ENCODE measurements at regions not wholly inside any gene's neighbourhood (a gene's known extent, or its start where the extent isn't known, plus 50 kb on each side); places are given as distances from the start of the nearest gene placed in this dataset.

DNA sequence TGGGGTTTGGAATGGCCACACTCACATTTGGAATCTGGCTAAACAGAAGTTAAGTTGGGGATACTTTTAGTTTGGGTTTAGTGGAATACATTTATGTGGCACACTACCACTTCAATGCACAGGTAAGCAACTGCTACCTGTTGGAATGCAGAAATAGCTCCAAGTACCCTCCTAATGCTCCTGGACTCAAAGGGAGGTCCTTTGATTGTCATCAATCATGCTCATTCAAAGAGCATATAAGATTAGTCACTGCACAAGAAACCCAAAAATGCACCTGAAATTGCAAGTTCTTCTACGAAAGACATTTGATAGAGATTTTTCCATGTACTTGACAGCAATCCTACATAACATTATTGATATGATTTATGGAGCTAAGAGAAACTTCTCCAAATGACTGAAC, 247.7 kb downstream of the ANKRD50 start:
- TF ChIP-seq GATA1 (IDR thresholded peaks at IDR 0.05; ENCODE audit: low read depth, low read length) = no peak
- no peak for TF ChIP-seq POLR2A (IDR thresholded peaks at IDR 0.05; ENCODE audit: low read length)
- no peak for DNase-seq

DNA sequence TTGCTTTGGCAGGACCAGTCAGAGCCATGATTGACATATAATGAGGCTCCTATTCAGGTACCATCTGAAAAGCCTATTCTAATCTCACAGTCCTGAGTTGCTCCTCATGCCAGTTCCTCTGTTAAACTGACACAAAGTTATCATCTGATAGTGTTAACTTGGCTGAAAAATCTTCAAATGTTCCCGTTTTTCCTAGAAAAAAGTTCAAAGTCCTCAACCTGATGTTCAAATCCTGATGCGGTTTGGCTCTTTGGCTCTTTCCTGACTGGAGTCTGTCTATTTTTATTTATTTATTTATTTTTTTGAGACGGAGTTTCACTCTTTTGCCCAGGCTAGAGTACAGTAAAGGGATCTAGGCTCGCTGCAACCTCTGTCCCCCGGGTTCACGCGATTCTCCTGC, 244.2 kb downstream of the ANKRD50 start:
- DNase-seq = no peak
- TF ChIP-seq GATA1 (IDR thresholded peaks at IDR 0.05; ENCODE audit: low read depth, low read length) (no peak), POLR2A (IDR thresholded peaks at IDR 0.05; ENCODE audit: low read length) (no peak)

DNA sequence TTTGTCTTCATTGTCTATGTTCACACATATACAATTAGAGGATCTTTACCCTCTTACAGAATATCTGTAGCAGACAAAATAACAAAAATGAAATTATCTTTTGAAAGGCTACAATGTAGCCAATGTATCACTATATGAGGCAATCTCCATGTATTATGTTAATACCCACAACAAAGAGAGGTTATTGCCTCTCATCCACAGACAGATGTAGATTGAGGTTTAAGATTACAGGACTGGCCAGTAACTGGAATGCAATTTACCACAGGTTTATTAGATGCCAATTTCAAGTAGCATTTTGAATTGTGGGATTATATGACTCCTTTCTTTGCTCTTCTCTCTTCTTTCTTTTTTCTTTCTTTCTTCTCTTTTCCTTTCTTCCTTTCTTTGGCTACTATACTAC, 242.6 kb downstream of the ANKRD50 start:
- TF ChIP-seq GATA1 (IDR thresholded peaks at IDR 0.05; ENCODE audit: low read depth, low read length) (no peak), POLR2A (IDR thresholded peaks at IDR 0.05; ENCODE audit: low read length) (no peak)
- no peak for DNase-seq

DNA sequence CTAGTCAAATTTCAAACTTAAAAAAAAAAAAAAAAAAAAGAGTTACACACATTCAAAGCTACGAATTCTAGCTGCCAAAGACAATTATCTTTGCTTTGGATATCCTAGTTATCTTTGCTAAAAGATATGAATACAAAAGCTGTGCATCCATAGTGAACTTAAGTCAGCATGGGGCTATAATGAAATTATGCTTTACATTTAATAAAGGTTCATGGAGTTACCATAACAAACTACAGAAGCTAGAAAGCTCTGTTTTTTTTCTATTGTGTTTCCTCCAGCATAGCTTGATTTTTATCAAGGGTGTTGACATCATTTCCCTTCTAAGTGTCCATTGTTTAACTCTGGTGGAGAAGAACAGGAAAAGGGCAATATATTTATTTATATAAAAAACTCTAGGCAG, 234.1 kb downstream of the ANKRD50 start:
- TF ChIP-seq GATA1 (IDR thresholded peaks at IDR 0.05; ENCODE audit: low read depth, low read length) (no peak), POLR2A (IDR thresholded peaks at IDR 0.05; ENCODE audit: low read length) (no peak)
- DNase-seq = no peak

DNA sequence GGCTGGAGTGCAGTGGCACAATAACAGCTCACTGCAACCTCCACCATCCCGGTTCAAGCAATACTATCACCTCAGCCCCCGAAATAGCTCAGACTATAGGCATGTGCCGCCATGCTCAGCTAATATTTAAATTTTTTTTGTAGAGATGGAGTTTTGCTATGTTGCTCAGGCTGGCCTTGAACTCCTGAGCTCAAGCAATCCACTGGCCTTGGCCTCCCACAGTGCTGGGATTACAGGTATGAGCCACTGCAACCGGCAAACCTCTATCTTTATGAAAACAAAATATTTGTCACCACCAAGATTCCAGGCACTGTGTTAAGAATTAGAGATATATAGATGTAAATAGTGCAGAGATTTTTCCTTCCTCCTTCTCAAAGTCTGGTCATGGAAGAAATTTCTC, 232.5 kb downstream of the ANKRD50 start:
- TF ChIP-seq POLR2A (IDR thresholded peaks at IDR 0.05; ENCODE audit: low read length) (no peak), GATA1 (IDR thresholded peaks at IDR 0.05; ENCODE audit: low read depth, low read length) (no peak)
- DNase-seq = no peak

- DNase-seq = no peak
- no peak for TF ChIP-seq GATA1 (IDR thresholded peaks at IDR 0.05; ENCODE audit: low read depth, low read length)
- TF ChIP-seq POLR2A (IDR thresholded peaks at IDR 0.05; ENCODE audit: low read length) = no peak
Measured at GRCh38 chr4:124481123-124481522, 231.4 kb downstream of the ANKRD50 start.

- TF ChIP-seq GATA1 (IDR thresholded peaks at IDR 0.05; ENCODE audit: low read depth, low read length) (no peak), POLR2A (IDR thresholded peaks at IDR 0.05; ENCODE audit: low read length) (no peak)
- DNase-seq = peak in 1 of 2 experiments; percentile 12
Measured at GRCh38 chr4:124483048-124483906, 229.3 kb downstream of the ANKRD50 start.

DNA sequence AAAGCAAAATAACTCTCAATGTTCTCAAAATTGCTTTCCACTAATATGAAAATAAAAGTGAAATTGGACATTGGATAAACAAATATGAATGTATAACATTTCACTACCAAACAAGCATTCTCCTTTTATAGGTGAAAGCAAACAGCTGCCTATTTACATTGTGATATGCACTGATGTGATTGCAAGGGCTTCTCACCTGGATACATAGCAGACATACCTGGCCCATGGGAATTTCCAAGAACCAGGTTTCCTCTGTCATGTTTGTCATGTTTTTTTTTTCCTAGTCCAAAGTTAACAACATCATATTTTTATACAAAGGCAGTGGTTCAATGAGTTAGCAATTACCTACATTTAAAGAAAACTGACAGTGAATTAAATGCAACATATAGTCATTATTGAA, 228.5 kb downstream of the ANKRD50 start:
- DNase-seq = no peak
- TF ChIP-seq POLR2A (IDR thresholded peaks at IDR 0.05; ENCODE audit: low read length) = no peak

DNA sequence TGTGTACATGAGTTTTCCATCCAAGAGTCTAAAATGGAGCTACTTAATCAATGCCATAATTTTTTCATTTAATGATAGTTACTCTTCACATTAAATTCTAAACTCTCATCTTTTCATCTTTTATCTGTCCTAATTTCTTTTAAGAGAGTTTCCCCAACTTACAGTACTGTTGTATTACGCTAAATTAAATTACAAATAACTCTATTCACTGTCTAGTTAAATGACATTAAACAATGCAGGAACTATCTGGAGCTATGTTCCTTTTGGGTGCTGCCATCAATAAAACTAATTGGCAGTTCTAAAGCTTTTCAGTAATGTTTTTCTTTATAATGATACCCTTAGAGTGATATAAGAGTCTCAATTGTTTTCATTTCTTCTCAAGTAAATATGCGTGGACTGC, 227.6 kb downstream of the ANKRD50 start:
- TF ChIP-seq POLR2A (IDR thresholded peaks at IDR 0.05; ENCODE audit: low read length) (no peak), GATA1 (IDR thresholded peaks at IDR 0.05; ENCODE audit: low read depth, low read length) (no peak)
- DNase-seq = no peak

DNA sequence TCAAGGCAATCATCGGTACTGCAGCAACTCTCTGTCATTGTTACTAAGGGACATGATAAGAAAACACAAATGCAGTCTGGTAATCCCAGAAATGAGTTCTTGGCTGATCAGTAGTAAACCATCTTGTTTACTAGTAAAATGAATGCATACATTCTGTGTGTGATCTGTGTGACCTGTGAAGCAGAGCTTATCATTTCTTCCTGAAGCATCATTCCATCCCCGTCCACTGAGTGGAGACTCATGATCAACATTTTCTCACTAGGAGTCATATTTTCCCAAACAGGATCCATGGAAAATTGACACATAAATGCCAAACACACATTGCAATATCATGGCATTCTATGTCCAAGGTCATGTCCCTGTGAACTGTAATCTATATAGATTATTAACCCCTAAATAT, 226.1 kb downstream of the ANKRD50 start:
- no peak for TF ChIP-seq POLR2A (IDR thresholded peaks at IDR 0.05; ENCODE audit: low read length)
- TF ChIP-seq GATA1 (IDR thresholded peaks at IDR 0.05; ENCODE audit: low read depth, low read length) = no peak
- DNase-seq = no peak

DNA sequence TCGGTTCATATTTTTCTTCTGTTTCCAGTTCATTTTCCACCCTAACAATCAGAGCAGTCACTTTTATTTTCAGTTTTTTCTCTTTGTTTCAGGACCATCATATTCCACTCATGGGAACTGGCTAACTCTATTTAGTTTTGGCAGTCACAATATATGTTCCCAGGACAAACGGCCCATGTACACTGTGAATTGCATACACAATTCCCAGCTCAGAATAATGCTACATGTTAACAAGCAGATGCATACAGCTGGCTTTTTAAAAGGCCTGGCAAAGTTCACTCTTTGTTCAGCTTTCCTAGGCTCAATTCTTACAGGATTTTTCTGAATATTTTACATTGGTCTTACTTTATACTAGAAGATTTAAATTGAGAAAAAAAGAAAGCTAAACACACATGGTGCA, 224.9 kb downstream of the ANKRD50 start:
- no peak for DNase-seq
- TF ChIP-seq POLR2A (IDR thresholded peaks at IDR 0.05; ENCODE audit: low read length) (no peak), GATA1 (IDR thresholded peaks at IDR 0.05; ENCODE audit: low read depth, low read length) (no peak)

DNA sequence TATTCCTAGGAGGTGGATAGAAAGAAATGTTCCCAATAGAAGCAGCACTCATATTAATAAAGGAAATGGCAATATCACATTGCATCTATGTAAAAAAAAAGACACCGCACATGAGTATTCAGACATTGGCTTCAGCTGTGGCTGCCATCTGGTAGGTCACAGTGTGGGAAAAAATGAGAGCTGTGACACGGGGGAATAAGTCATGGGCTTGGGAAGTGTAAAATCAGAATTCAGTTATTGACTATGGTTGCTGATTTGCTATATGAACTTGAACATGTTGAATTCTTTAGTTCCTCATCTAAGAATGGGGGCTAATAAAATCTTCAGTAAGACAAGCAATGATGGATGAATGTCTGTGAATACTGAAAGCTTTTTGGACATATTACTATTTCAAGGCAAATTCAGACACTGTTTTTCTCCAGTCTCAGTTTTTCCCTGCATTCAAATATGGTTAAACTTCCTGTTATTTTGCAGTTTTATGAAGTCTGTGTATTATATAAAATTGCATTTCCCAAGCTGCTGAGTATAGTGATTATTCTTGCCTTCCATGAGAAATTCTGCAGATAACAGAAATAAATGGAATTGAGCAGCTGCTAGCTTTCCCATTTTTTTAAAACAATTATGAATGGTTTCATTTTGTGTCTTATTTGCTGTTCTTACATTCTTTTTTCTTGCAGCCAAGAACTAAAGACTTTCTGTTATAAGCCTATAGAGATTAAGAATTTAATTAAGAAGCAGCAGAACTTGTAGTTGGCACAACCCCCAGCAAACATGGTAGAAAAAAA, 221.0 kb downstream of the ANKRD50 start:
- no peak for TF ChIP-seq POLR2A (IDR thresholded peaks at IDR 0.05; ENCODE audit: low read length)
- no peak for TF ChIP-seq GATA1 (IDR thresholded peaks at IDR 0.05; ENCODE audit: low read depth, low read length)
- no peak for DNase-seq

DNA sequence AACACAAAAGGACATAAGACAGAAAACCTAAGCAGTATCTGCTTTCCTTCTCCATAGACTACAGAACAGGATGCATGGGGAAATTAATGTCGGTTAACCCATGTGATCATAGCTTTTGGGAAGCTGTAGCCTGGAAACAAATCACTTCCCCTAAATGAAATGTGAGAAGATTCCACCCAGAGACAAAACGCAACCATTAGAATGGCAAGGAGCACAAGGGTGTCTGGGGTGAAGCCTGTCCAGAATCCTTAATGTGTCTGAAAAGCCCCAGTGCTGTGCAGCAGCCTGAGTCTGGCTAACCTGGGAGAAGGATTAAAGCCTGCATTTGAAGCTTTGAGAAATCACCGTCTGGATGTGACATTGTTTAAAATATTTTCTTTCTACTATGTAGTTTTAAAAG, 213.3 kb downstream of the ANKRD50 start:
- no peak for DNase-seq

DNA sequence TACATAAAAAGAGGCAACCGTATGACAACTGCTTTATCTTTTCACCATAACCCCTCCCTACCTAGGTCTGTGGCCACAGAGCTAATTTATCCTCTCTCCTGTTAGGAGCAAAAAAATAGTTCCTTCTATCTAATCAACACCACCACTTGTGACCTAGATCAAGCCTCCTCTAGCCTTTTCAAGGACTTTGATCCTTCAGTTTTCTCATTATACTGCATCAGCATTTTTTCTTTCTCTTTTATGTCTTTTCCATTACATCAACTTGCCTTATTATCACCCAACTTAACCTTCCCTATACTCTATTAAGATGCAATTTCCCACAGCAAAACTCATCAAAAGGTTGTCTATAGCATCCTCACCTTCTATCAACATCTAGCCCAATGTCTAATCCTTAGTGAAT, 211.0 kb downstream of the ANKRD50 start:
- DNase-seq = no peak
- TF ChIP-seq POLR2A (IDR thresholded peaks at IDR 0.05; ENCODE audit: low read length) (no peak), GATA1 (IDR thresholded peaks at IDR 0.05; ENCODE audit: low read depth, low read length) (no peak)

More for the DNA sequence above, 213.3 kb downstream of the ANKRD50 start:
- TF ChIP-seq GATA1 (IDR thresholded peaks at IDR 0.05; ENCODE audit: low read depth, low read length) = no peak
- no peak for TF ChIP-seq POLR2A (IDR thresholded peaks at IDR 0.05; ENCODE audit: low read length)

GRCh38 chr4:124504431-124504830, 208.1 kb downstream of the ANKRD50 start:
- no peak for TF ChIP-seq GATA1 (IDR thresholded peaks at IDR 0.05; ENCODE audit: low read depth, low read length)
- TF ChIP-seq POLR2A (IDR thresholded peaks at IDR 0.05; ENCODE audit: low read length) = no peak
- DNase-seq = no peak

Data from erythroblast (primary cell).